SU-DHL-6 (cell line): ENCODE measurements at regions not wholly inside any gene's neighbourhood (a gene's known extent, or its start where the extent isn't known, plus 50 kb on each side); places are given as distances from the start of the nearest gene placed in this dataset.

ENCODE experiments used
- EZH2phosphoT487 ChIP-seq: fragments of 200-600 bp; sonication (generic), shearing (Covaris generic); conservative IDR thresholded peaks from 2 replicates; pipeline ENCODE4 v1.6.1; 2018; ENCODE audit warnings: mild to moderate bottlenecking, antibody characterized with exemption, low read length, moderate library complexity, mixed read lengths
- TF ChIP-seq, protein P1 (sequence below): fragments of 200-600 bp; sonication (generic); IDR thresholded peaks from one replicate; pipeline ENCODE4 v1.5.1; 2017; ENCODE audit warnings: antibody characterized with exemption, mild to moderate bottlenecking, low read length, moderate library complexity; ENCODE audit not compliant: insufficient read depth, poor library complexity, severe bottlenecking

- TF ChIP-seq, protein P1, sequence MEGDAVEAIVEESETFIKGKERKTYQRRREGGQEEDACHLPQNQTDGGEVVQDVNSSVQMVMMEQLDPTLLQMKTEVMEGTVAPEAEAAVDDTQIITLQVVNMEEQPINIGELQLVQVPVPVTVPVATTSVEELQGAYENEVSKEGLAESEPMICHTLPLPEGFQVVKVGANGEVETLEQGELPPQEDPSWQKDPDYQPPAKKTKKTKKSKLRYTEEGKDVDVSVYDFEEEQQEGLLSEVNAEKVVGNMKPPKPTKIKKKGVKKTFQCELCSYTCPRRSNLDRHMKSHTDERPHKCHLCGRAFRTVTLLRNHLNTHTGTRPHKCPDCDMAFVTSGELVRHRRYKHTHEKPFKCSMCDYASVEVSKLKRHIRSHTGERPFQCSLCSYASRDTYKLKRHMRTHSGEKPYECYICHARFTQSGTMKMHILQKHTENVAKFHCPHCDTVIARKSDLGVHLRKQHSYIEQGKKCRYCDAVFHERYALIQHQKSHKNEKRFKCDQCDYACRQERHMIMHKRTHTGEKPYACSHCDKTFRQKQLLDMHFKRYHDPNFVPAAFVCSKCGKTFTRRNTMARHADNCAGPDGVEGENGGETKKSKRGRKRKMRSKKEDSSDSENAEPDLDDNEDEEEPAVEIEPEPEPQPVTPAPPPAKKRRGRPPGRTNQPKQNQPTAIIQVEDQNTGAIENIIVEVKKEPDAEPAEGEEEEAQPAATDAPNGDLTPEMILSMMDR = no peak
- TF ChIP-seq EZH2phosphoT487 = no peak
These were observed 196.4 kb downstream of the DTHD1 start for GRCh38 chr4:36477861-36478260.
